NCI-H446 treated with DMSO at 0.1 percent for 48 hours (cell line): ENCODE measurements at regions not wholly inside any gene's neighbourhood (a gene's known extent, or its start where the extent isn't known, plus 50 kb on each side); places are given as distances from the start of the nearest gene placed in this dataset.

ENCODE experiments used
- DNase-seq: peaks from one replicate; lab custom pipeline; 2025; lab: John Stamatoyannopoulos, UW

DNA sequence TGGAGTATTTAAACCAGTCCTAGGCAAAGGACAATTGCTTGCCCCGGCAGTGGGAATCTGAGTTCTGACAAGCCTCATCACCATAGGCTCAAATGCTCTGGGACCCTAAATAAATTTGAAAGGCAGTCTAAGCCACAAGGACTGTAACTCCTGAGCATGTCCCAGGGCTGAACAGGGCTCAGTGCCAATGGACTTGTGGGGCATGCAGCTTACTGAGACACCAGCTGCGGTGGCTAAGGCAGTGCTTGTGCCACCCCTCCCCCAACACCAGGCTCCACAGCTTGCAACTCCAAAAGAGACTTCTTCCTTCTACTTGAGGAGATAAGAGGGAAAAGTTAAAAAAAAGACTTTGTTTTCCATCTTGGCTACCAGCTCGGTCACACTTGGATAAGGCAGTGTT lies 289.7 kb upstream of the DCBLD2 start:
- no peak for DNase-seq

DNA sequence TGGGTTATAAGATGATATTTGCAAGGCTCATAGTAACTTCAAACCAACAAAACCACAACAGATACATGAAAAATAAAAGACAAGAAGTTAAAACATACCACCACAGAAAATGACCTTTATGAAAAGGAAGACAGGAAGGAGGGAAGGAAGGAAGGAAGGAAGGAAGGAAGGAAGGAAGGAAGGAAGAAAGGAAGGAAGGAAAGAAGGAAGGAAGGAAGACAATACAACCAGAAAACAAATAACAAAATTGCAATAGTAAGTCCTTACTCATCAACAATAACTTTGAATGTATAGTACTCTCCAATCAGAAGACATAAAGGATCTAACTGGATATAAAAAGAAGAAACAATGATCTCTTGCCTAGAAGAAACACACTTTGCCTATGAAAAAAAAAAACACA lies 287.4 kb upstream of the DCBLD2 start:
- no peak for DNase-seq

DNA sequence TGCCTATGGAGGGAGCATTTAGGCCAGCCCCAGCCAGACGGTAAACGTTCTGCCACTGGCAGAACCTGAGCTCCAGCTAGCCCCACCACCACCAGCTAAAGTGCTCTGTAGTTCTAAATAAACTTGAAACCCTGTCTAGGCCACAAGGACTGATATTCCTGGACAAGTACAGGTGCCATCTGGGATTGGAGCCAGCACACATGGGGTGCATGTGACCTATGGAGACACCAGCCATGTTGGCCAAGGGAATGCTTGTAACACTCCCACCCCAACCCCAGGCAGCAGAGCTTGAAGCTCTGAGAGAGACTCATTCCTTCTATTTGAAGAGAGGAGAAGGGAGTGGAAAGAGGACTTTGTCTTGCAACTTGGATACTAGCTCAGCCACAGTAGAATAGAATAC lies 284.5 kb upstream of the DCBLD2 start:
- no peak for DNase-seq

DNA sequence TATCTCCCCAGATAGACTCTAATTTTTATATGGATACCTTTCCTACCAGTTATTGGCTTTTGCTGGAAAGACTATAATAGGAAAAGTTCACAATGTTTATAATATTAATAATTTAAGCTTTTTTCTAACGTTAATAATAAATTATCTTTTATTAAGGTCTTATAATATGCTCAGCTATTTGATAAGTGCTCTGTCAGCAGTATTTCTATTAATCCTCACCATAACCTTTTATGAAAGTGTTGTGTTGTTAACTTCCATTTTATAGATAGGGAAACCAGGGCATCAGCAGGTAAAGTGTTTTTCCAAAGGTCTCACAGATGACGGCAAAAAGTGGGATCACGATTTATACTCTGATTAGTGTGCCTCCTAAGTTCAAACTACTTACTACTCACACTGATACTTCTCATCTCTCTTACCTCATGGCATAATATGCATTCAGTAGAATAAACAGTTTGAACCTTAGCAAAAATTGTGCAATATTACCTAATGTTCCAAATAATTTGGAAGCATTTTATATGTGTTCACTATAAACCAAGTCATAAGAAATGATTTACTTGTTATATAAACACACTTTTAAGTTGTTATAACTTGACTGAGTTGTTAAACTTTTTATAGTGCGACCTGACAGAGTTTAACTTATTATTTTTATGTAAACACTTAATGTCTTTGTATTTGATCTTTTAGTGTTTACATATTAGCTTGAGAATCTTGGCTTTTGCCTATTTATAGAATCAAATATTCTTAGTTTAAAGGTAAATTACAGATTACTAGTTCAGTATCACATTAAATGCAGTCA lies 274.9 kb upstream of the DCBLD2 start:
- DNase-seq: no peak

DNA sequence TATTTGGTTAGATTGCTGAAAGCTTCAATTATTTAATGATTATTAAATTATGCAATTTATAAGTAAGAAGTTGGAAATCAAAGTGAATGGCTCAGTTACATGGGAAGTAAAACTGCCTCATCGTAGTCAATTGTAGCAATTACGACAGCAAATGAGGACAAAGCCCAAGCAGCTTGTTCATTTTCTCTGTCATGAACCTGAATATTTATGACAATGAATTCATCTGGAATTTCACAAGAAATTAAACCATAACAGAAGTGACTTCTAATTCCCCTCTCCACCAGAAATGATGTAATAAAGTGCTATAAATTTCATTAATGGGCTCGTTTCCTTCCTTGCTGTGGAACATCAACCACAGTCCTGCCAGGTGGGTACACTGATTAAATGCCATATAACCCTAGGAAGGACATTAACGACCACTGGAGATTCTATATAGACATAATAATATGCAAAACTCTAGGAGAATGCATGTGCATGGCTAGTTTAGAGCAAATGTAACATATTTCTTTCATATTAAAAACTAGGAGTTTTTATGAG lies 273.8 kb upstream of the DCBLD2 start:
- no peak for DNase-seq

DNA sequence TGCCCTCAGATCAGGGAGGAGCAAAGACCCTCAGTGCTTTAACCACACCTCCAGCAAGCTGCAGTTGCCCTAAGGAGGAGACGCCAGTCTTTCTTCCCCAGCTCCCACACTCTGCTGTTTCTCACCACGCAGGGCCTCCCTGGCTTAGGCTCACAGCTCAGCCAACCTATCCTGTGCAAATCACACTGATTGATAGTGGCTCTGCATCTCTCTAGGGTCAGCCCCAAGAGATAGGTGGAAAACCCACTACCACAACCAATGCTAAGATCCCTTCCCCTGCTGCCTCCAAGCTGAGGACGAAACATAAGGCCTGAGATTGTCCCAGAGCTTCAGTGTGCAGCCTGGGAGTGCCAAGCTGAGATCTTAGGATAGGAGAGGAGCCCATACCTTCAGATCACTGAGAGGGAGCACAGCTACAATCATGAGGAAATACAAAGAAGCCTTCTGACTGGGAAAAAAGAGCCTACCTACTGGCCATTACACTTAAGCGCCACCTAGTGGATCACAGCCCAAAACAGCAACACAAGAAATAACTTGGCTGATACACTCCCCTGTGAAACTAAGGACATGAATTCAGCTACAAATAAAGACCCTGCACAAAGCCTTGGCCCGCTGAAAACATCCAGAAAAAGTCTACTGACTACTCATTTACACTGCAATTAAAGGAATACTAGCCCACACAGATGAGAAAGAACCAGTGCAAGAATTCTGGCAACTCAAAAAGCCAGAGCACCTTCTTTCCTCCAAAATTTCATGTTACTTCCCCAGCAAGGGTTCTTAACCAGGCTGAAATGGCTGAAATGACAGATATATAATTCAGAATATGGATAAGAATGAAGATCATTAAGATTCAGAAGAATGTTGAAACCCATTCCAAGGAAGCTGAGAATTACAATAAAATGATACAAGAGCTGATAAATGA lies 271.5 kb upstream of the DCBLD2 start:
- DNase-seq: no peak

DNA sequence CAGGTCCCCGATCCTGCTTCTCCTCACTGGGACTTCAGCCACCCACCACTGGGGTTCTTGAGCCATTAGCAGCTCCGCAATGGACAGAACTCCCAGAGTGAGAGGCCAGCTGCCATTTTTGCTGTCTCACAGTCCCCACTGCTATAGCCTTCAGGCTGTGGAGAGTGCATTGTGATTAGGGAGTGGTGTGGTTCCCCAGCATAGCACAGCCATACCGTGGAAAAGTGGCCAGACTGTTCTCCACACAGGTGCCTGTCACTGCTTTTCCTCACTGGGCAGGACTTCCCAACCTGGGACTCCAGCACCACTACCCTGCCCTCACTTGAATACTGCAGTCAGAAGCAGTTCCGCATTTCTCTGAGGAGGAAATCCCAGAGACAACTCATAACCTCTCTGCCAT lies 270.3 kb upstream of the DCBLD2 start:
- DNase-seq: no peak

DNA sequence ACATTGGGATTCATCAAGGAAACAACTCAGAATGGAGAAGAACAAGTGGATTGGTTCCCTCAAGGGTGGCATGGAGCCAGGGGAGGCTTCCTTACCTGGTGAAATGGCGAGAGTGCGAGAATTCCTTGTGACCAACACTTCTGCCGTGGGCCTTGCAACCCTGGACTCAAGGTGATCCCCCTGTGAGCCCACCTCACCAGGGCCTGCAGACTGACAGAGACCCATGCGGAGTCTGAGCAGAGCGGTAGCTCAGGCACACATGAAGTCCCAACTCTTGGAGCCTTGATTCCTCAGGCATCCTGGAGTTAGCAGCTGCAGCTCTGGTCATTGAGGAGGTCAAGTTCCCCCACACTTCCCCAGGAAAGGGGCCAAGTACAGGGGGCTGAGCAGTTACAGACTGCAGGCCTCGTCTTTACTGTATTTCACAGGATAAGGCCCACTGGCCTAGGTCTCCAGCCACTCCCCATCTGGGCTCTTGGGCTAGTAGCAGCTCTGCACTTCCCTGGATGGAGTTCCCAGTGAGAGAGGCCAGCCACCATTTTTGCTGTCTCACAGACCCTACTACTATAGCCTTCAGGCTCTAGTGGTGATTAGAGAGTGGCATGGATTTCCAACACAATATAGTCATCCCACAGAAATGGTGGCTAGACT lies 269.5 kb upstream of the DCBLD2 start:
- DNase-seq: no peak

DNA sequence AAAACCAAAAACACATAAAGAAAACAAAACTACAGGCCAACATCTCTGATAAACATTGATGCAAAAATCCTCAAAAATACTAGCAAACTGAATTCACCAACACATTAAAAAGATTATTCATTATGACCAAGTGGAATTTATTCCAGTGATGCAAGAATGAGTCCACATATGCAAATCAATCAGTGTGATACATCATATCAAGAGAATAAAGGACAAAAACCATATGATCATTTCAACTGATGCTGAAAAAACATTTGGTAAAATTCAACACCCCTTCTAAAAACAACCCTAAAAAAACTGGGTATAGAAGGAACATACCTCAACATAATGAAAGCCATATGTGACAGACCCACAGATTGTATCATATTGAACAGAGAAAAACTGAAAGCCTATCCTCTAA lies 265.6 kb upstream of the DCBLD2 start:
- no peak for DNase-seq

DNA sequence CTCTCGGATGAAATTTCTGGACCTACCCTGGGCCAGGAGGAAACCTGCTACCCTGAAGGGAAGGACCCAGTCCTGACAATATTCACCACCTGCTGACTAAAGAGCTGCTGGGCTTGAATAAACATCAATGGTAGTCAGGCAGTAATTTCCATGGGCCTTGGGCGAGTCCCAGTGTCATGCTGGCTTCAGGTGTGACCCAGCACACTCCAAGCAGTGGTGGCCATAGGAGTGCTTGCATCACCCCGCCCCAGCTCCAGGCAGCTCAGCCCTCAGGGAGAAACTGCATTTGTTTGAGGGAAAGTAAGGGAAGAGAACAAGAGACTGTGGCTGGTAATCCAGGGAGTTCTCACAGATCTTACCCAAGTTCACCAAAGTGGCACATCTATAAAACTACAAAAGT lies 261.8 kb upstream of the DCBLD2 start:
- no peak for DNase-seq

DNA sequence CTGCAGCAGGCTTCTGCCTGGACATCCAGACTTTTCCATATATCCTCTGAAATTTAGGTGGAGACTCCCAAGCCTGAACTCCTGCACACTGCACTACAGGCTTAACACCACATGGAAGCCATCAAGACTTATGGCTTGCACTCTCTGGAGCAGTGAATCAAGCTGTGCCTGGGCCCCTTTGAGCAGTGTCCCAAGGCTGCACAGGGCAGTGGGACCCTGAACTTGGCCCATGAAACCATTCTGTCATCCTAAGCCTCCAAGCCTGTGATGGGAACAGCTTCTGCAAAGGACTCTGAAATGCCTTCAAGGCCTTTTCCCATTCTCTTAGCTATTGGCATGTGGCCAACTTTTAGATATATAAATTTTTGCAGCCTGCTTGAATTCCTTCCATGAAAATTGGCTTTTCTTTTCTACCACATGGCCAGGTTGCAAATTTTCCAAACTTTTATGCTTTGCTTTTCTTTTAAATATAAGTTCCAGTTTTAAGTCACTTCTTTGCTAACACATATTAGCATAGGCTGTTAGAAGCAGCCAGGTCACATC lies 257.8 kb upstream of the DCBLD2 start:
- DNase-seq: no peak

DNA sequence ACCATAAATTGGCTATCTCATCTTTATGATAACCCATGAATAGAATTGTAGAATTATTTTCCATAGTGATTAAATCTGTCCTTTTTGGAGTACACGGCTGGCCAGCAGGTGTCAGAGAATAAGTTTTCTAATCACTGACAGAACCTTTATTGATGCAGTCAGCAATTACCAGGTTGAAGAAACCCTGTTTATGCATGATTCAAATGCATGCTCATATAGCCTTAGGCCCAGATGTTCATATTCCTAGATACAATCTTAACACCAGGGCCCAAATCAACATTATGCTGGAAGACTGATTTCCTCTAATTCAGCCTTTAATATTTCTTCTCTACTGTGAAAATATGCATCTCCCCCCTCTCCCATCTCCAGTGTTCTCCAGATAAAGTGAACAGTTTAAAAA lies 243.5 kb upstream of the DCBLD2 start:
- no peak for DNase-seq

DNA sequence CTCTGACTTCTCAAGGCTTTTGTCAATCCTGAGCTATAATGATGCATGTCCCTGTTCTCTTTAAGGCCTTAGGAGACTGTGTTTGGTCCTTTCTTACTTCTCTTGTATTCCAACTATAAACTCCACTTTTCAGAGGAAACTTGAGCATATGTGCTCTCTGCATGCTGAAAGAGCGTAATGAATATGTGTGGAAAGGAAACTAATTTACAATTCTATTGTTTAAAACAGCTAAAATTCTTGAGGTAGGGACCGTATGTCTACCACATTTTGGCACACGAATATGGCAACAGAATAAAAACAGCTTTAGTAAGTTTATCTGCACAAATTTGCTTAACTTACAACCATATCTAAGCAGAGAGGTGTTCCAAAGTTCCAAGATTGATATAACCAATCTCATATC lies 242.0 kb upstream of the DCBLD2 start:
- no peak for DNase-seq

DNA sequence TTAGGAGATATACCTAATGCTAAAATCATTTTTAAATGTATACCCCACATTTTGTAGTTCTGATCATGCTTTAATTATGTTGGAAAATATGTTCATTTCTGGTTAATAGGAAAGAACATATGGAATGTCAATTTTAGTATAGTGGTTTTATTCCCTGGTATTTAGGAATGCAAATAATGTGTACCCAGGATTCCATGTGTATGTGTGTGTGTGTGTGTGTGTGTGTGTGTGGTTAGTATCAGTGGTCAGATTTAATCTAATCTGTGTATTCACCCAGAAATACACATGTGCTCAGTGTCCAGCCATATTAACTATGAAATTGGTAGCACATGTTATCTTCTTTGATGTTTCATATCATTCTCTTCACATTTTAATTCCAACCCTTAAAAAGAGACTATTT lies 233.5 kb upstream of the DCBLD2 start:
- DNase-seq: no peak

DNA sequence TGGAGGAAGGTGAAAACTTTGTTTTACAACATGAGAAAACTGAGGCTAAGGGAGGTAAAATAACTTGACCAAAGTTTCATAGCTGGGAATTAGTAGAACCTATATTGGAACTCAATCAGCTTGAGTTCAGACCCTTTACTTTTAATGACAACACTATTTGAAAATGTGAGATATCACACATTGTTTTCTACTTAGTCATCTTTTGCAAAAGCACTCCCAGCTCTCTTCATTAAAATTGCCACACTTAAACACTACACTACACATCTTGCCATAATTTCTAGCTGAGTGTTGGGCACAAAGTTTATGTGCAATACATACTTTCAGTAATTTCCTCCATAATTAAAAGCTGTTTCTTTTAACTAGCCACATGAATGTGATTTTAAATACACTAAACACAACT lies 230.4 kb upstream of the DCBLD2 start:
- DNase-seq: no peak

DNA sequence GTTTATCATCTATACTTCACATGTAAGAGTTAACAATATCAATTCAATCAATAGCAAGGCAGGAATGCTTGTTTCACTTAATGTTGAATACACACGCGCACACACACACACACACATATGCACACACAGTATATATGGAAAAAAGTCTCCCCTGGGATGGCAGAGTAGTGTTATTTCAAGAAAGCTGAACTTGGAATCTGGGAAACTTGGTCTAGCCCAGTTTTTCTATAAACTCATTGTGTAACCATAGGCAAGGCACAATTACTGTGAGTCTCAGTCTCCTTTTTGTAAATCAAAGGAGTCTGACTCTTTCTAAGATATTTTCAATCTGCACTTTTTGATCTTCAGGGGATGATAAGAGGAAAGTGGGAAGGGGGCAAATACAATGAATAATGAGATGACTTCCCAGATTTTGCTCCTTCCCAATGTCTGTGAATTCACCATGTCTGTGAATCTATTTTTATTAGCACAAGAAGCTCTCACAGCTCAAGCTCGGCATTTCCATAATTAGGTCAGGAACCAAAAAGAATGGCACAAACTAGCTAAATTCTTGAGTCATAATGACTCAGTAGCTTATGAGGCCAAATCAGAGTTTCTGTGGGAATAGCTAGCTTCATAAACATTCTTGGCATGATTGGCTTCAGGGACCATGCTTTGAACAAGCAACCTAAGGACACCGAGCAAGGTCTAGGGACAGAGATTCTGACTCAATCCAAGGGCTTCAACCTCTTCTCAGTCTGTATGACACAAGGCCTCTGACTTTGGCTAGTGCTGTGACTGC lies 227.4 kb upstream of the DCBLD2 start:
- DNase-seq: no peak

DNA sequence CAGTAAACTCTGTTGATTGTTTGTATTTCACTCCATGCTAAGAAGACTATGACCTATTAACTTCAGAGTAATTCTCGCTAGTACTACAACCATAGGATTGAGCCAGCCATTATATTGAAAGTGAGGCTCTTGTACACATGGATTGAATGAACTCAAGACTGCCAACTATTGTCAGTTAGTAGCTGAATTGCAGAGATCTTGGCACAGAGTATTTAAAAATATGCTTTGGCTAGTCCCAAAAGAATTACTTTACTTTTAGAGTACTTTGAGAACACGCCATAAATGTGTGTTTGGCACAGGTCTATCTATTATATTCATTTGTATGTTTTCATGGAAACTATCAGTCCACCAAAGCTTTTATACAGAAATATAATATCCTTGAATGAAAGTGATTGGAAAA lies 226.7 kb upstream of the DCBLD2 start:
- no peak for DNase-seq

DNA sequence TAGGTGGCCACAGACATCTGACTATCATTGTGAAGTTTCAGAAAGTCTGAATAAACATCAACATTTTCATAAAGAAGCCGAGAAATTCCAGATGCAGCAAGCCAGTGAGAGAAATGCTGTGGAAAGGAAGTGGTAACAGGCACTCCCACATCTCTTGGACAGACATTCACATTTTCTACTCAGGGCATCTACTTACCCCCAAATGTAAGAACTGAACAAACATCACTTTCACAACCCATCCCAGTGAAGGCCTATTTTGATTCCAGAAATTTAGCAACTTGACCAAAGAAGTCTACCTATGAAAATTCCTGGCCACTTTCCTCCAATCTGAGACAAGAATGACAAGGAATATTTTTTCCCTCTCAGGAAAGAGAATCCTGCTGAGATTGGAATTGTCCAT lies 224.8 kb upstream of the DCBLD2 start:
- no peak for DNase-seq

DNA sequence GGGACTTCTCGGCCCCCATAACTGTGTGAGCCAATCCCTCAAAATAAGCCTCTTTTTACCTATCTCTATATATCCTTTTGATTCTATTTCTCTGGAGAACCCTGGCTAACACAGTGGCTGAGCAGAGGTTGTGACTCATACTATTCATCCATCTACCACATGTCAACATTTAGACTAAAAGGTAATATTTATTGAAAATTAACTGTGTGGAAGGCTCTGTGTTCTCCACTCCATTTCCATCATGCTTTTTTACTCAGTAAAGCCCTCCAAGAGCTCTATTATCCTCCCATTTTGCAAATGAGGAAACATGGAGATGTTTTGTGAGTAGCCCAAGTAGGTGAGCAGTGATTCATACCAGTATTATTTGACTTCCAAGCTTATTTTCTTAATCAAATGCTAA lies 217.9 kb upstream of the DCBLD2 start:
- DNase-seq: no peak

DNA sequence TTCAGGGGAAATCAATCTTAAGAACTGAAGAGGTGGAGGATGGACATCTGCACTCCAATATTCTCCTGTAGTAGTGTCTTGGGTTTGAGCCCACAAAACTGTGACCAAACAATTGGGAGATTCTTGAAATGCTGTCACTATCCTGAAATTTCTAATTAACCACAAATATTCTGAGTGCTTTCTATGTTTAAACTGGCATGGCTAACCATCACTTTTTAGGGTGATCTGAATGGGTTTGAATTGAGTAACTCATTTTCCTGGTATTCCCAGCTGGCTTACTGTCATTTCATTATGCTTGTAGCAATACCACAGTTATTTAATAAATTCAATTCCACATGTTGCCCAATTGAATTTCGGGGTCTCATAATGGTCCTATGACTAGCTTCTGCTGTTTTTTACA lies 216.9 kb upstream of the DCBLD2 start:
- DNase-seq: no peak

DNA sequence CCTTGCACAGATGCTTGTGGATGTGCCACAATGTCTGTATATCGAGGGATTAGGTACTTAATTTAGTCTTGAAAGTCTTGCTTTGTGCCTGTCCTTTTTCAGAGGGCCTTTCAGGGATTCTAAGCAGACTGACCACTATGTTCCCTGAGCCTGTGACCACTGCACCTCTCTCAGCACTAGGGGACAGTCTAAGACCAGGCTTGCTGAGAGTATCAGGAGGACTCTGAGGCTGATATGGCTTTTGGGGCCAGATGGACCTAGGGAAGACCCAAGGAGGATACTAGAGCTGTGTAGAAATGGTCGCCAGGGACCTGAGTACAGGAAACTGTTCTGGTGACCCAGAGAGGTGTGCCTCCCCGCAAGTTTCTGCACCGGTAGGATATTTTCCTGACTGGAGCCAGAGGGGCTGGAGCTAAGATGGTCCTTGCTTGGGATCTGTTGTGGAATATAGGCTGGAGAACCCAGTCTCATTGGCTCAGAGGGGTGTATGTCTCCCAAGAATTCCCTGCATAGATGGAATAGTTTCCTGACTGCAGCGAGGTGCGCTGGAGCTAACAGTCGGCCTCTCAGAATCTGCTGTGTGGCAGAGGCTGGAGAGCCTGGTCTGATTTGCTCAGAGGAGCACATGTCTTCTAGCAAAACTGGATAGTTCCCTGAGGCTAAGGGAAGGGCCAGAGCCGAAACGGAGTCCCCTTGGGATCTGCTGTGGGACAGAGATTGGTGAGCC lies 213.2 kb upstream of the DCBLD2 start:
- DNase-seq: no peak
